H9 (cell line): ENCODE measurements at regions not wholly inside any gene's neighbourhood (a gene's known extent, or its start where the extent isn't known, plus 50 kb on each side); places are given as distances from the start of the nearest gene placed in this dataset.

Experiments used
- DNase-seq: peaks from one replicate; pipeline ENCODE4 v3.0.0-alpha.2; 2017
- H2AFZ ChIP-seq: one replicate; pipeline ENCODE4 v1.6.1; 2013; ENCODE audit warnings: mild to moderate bottlenecking, low read length, control low read depth, moderate library complexity
- H2AK5ac ChIP-seq: 2 replicates; pipeline ENCODE4 v1.6.1; 2013; ENCODE audit warnings: low read length, control low read depth, mixed read lengths; ENCODE audit not compliant: insufficient read length
- H2BK120ac ChIP-seq: one replicate; pipeline ENCODE4 v1.6.1; 2013; ENCODE audit warnings: low read depth, mild to moderate bottlenecking, low read length, control low read depth, inconsistent platforms; ENCODE audit not compliant: poor library complexity, severe bottlenecking
- H2BK12ac ChIP-seq: 2 replicates; pipeline ENCODE4 v1.6.1; 2013; ENCODE audit warnings: low read length, control low read depth, mixed read lengths, low read depth; ENCODE audit not compliant: insufficient read length
- H2BK15ac ChIP-seq: 2 replicates; pipeline ENCODE4 v1.6.1; 2013; ENCODE audit warnings: low read depth, low read length, control low read depth
- H2BK20ac ChIP-seq: one replicate; pipeline ENCODE4 v1.6.1; 2013; ENCODE audit warnings: low read depth, mild to moderate bottlenecking, low read length, control low read depth, inconsistent platforms; ENCODE audit not compliant: poor library complexity, severe bottlenecking
- H2BK5ac ChIP-seq: 2 replicates; pipeline ENCODE4 v1.6.1; 2013; ENCODE audit warnings: low read length, control low read depth, mixed read lengths; ENCODE audit not compliant: insufficient read length
- H3K14ac ChIP-seq: 2 replicates; pipeline ENCODE4 v1.6.1; 2013; ENCODE audit warnings: low read length, control low read depth; ENCODE audit not compliant: insufficient read depth
- H3K18ac ChIP-seq: 2 replicates; pipeline ENCODE4 v1.6.1; 2013; ENCODE audit warnings: low read depth, mild to moderate bottlenecking, mixed read lengths, low read length, control low read depth; ENCODE audit not compliant: insufficient read length
- H3K23ac ChIP-seq: 2 replicates; pipeline ENCODE4 v1.6.1; 2013; ENCODE audit warnings: low read length, control low read depth, mixed read lengths, low read depth; ENCODE audit not compliant: insufficient read length
- H3K23me2 ChIP-seq: 2 replicates; pipeline ENCODE4 v1.6.1; 2013; ENCODE audit warnings: low read depth, mild to moderate bottlenecking, mixed read lengths, low read length, control low read depth; ENCODE audit not compliant: insufficient read length, poor library complexity, severe bottlenecking
- H3K27ac ChIP-seq: 2 replicates; pipeline ENCODE4 v1.5.1; 2013; ENCODE audit warnings: low read length, control low read depth, mixed read lengths, low read depth; ENCODE audit not compliant: insufficient read length
- H3K27me3 ChIP-seq: 2 replicates; pipeline ENCODE4 v1.6.1; 2013; ENCODE audit warnings: low read length, control low read depth, inconsistent platforms; ENCODE audit not compliant: insufficient read depth
- H3K4ac ChIP-seq: 2 replicates; pipeline ENCODE4 v1.6.1; 2013; ENCODE audit warnings: low read depth, mild to moderate bottlenecking, control low read depth, inconsistent platforms, low read length, moderate library complexity
- H3K4me1 ChIP-seq: 2 replicates; pipeline ENCODE4 v1.6.1; 2013; ENCODE audit warnings: low read length, control low read depth, inconsistent platforms; ENCODE audit not compliant: insufficient read depth
- H3K4me2 ChIP-seq: 2 replicates; pipeline ENCODE4 v1.6.1; 2013; ENCODE audit warnings: low read length, control low read depth, mixed read lengths; ENCODE audit not compliant: insufficient read length, insufficient read depth
- H3K56ac ChIP-seq: 2 replicates; pipeline ENCODE4 v1.6.1; 2013; ENCODE audit warnings: low read depth, mild to moderate bottlenecking, mixed read lengths, low read length, control low read depth; ENCODE audit not compliant: insufficient read length
- H3K79me1 ChIP-seq: 2 replicates; pipeline ENCODE4 v1.6.1; 2013; ENCODE audit warnings: low read depth, mild to moderate bottlenecking, moderate library complexity, low read length, control low read depth, inconsistent platforms; ENCODE audit not compliant: insufficient read depth, poor library complexity, severe bottlenecking
- H3K79me2 ChIP-seq: 2 replicates; pipeline ENCODE4 v1.6.1; 2013; ENCODE audit warnings: low read length, control low read depth, inconsistent platforms; ENCODE audit not compliant: insufficient read depth
- H3K9ac ChIP-seq: 2 replicates; pipeline ENCODE4 v1.6.1; 2013; ENCODE audit warnings: low read length, control low read depth, mixed read lengths; ENCODE audit not compliant: insufficient read length; ENCODE audit errors: extremely low read depth
- H3K9me3 ChIP-seq: one replicate; pipeline ENCODE4 v1.6.1; 2013; ENCODE audit warnings: low read depth, low read length, inconsistent platforms; ENCODE audit not compliant: control insufficient read depth
- H3T11ph ChIP-seq: one replicate; pipeline ENCODE4 v1.6.1; 2013; ENCODE audit warnings: mild to moderate bottlenecking, low read length, control low read depth, inconsistent platforms
- H4K20me1 ChIP-seq: one replicate; pipeline ENCODE4 v1.6.1; 2013; ENCODE audit not compliant: control insufficient read depth, insufficient read length, insufficient read depth
- H4K5ac ChIP-seq: 2 replicates; pipeline ENCODE4 v1.6.1; 2013; ENCODE audit warnings: low read depth, mild to moderate bottlenecking, mixed read lengths, low read length, control low read depth; ENCODE audit not compliant: insufficient read length
- H4K8ac ChIP-seq: replicated peaks from 2 replicates; pipeline ENCODE4 v1.6.1; 2013; ENCODE audit warnings: low read length, control low read depth, mixed read lengths, low read depth; ENCODE audit not compliant: insufficient read length
- H4K91ac ChIP-seq: 2 replicates; pipeline ENCODE4 v1.6.1; 2013; ENCODE audit warnings: low read depth, mild to moderate bottlenecking, moderate library complexity, mixed read lengths, low read length, control low read depth; ENCODE audit not compliant: insufficient read length
- H3K27ac Mint-ChIP-seq, 3 experiments: 2 replicates in 2 of 3; 3 replicates in 1 of 3; pipeline ENCODE4 v1.8.0; 2020 to 2021; ENCODE audit warnings: mixed read lengths in 3 of 3, mild to moderate bottlenecking in 1 of 3, moderate library complexity in 1 of 3
- H3K27me3 Mint-ChIP-seq: 2 replicates; pipeline ENCODE4 v1.8.0; 2021; ENCODE audit warnings: low read depth, mild to moderate bottlenecking, moderate library complexity, mixed read lengths
- H3K36me3 Mint-ChIP-seq, 3 experiments: 2 replicates in 2 of 3; 3 replicates in 1 of 3; pipeline ENCODE4 v1.8.0; 2020 to 2021; ENCODE audit warnings: low read depth in 3 of 3, mixed read lengths in 3 of 3; ENCODE audit not compliant: insufficient read depth in 1 of 3
- H3K4me1 Mint-ChIP-seq, 2 experiments: 2 replicates each; pipeline ENCODE4 v1.8.0; 2020; ENCODE audit warnings: mixed read lengths in 2 of 2
- H3K4me3 Mint-ChIP-seq, 2 experiments: 2 replicates in 1 of 2; 3 replicates in 1 of 2; pipeline ENCODE4 v1.8.0; 2020 to 2021; ENCODE audit warnings: mild to moderate bottlenecking in 2 of 2, mixed read lengths in 2 of 2, moderate library complexity in 1 of 2
- H3K9me3 Mint-ChIP-seq, 2 experiments: 2 replicates in 1 of 2; 3 replicates in 1 of 2; pipeline ENCODE4 v1.8.0; 2020; ENCODE audit warnings: mild to moderate bottlenecking in 2 of 2, mixed read lengths in 2 of 2, moderate library complexity in 1 of 2
- WGBS: extraction: QIAGEN DNeasy Blood & Tissue Kit; methylation state at CpG from one replicate; pipeline ENCODE4 v1.1.7; 2013; ENCODE audit warnings: missing lambda C conversion rate, low lambda C conversion rate, mixed read lengths; ENCODE audit not compliant: insufficient read length; ENCODE audit errors: extremely low coverage; 5-methylcytosine and 5-hydroxymethylcytosine counted together
- TF ChIP-seq, protein P1 (sequence below): fragments of 200-600 bp; sonication (generic); conservative IDR thresholded peaks from 3 replicates; pipeline ENCODE4 v1.8.0; 2021; ENCODE audit warnings: antibody characterized with exemption, mild to moderate bottlenecking

DNA sequence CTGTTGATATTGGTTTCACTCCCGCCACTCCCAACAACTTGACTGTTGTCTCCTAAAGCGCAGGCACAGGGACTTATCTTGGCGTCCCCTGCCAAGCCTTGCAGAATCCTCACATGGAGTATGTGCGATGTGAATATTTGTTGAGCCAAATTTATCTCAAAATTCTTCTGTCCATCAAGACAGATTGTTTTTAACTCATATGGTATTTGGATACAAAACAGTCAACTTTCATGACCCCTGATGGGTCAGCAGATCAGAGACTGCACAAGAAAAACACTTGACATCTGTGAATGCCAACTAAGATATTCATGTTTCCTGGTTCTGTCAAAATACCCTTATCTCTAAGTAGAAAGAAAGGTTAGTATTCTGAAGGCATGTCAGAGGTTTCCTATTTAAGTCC is 221.7 kb upstream of the BLID start:
- Histone ChIP-seq H3K79me2 (no peaks in the 10 kb centered on the region), H3K4me2 (no peak overlapping the region), H2BK120ac (no peak overlapping the region), H2BK12ac (no peak overlapping the region), H3T11ph (no peak overlapping the region), H3K9ac (no peak overlapping the region), H2BK5ac (no peak overlapping the region), H3K4ac (no peak overlapping the region), H2AFZ (no peak overlapping the region), H3K27ac (no peak overlapping the region), H3K14ac (no peak overlapping the region), H4K5ac (no peak overlapping the region), H3K18ac (no peak overlapping the region), H4K20me1 (no peaks in the 10 kb centered on the region), H2AK5ac (no peak overlapping the region), H2BK15ac (no peak overlapping the region), H3K56ac (no peak overlapping the region), H3K79me1 (no peaks in the 10 kb centered on the region), H4K8ac (no peak overlapping the region), H3K27me3 (no peaks in the 10 kb centered on the region), H4K91ac (no peak overlapping the region), H3K23ac (no peak overlapping the region), H3K4me1 (no peaks in the 10 kb centered on the region), H3K23me2 (no peaks in the 10 kb centered on the region), H3K9me3 (no peaks in the 10 kb centered on the region), H2BK20ac (no peak overlapping the region)
- no peak for DNase-seq
- Mint-ChIP-seq H3K9me3 (no peaks in the 10 kb centered on the region), H3K4me1 (peaks cover 3 to 4% of the 10 kb centered on the region in 2 experiments; a peak in 1 of 4 replicates), H3K27ac (no peak overlapping the region), H3K4me3 (no peak overlapping the region), H3K27me3 (0 out of 2 replicates have a peak, but pooled peaks cover under 1% of the 10 kb centered on the region), H3K36me3 (no peaks in the 10 kb centered on the region)
- TF ChIP-seq, protein P1, sequence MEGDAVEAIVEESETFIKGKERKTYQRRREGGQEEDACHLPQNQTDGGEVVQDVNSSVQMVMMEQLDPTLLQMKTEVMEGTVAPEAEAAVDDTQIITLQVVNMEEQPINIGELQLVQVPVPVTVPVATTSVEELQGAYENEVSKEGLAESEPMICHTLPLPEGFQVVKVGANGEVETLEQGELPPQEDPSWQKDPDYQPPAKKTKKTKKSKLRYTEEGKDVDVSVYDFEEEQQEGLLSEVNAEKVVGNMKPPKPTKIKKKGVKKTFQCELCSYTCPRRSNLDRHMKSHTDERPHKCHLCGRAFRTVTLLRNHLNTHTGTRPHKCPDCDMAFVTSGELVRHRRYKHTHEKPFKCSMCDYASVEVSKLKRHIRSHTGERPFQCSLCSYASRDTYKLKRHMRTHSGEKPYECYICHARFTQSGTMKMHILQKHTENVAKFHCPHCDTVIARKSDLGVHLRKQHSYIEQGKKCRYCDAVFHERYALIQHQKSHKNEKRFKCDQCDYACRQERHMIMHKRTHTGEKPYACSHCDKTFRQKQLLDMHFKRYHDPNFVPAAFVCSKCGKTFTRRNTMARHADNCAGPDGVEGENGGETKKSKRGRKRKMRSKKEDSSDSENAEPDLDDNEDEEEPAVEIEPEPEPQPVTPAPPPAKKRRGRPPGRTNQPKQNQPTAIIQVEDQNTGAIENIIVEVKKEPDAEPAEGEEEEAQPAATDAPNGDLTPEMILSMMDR = no peak
- no CpG with 5 or more reads among the region's 4 CpGs for WGBS
